ENCODE measurements at regions not wholly inside any gene's neighbourhood (a gene's known extent, or its start where the extent isn't known, plus 50 kb on each side); places are given as distances from the start of the nearest gene placed in this dataset.
"Not testable (repeated sequence)": the region's sequence is repeated elsewhere in the genome, so short reads cannot be mapped to it uniquely, and the experiment has no call there.

- not testable (repeated sequence) for TF ChIP-seq CTCF (IDR thresholded peaks at IDR 0.05); NFYB (CRISPR knock-in tag; conservative IDR thresholded peaks at IDR 0.05; ENCODE audit: low read depth); ESRRA (CRISPR knock-in tag; IDR thresholded peaks at IDR 0.05; ENCODE audit: borderline replicate concordance); USF1 (CRISPR knock-in tag; IDR thresholded peaks at IDR 0.05); E2F5 (CRISPR knock-in tag; IDR thresholded peaks at IDR 0.05); ZNF512 (CRISPR knock-in tag; IDR thresholded peaks at IDR 0.05; ENCODE audit: borderline replicate concordance)
These were observed 609.3 kb downstream of the XPNPEP1 start for GRCh38 chr10:109314016-109314415.

Measured in WTC11 (cell line).